H1 (cell line): ENCODE measurements at regions not wholly inside any gene's neighbourhood (a gene's known extent, or its start where the extent isn't known, plus 50 kb on each side); places are given as distances from the start of the nearest gene placed in this dataset.

ENCODE experiments used
- CTCF ChIA-PET: fragments of 300-600 bp; sonication (Branson Sonifier 250); formaldehyde crosslinking; loops from one replicate; lab custom pipeline; 2021; ENCODE audit not compliant: partially characterized antibody; lab: Charles Lee
- POLR2A ChIA-PET: fragments of 300-600 bp; sonication (Branson Sonifier 250); formaldehyde crosslinking; loops from one replicate; lab custom pipeline; 2021; ENCODE audit warnings: inconsistent platforms; ENCODE audit not compliant: partially characterized antibody; lab: Charles Lee
- DNase-seq, 2 experiments: peaks; one replicate each; pipeline versions ENCODE4 v3.0.0 to v3.0.0-alpha.2; 2010 to 2022; ENCODE audit warnings: low spot score in 2 of 2, low read depth in 1 of 2, mixed read lengths in 1 of 2
- FAIRE-seq: peaks from 2 replicates; lab custom pipeline; 2011; peaks lifted over from hg19 to GRCh38; lab: Jason Lieb, UNC
- H2AFZ ChIP-seq: 2 replicates; pipeline ENCODE4 v1.8.1; 2012; ENCODE audit warnings: low read length, inconsistent platforms
- H2AK5ac ChIP-seq: 2 replicates; pipeline ENCODE4 v1.6.1; 2013; ENCODE audit warnings: low read depth, low read length
- H2BK120ac ChIP-seq: replicated peaks from 2 replicates; pipeline ENCODE3; 2013; ENCODE audit warnings: low read depth, low read length, inconsistent platforms
- H2BK12ac ChIP-seq: 2 replicates; pipeline ENCODE4 v1.6.1; 2013; ENCODE audit warnings: low read depth, low read length
- H2BK15ac ChIP-seq: 2 replicates; pipeline ENCODE4 v1.6.1; 2013; ENCODE audit warnings: low read length
- H2BK20ac ChIP-seq: 2 replicates; pipeline ENCODE4 v1.6.1; 2013; ENCODE audit warnings: low read length
- H2BK5ac ChIP-seq: 2 replicates; pipeline ENCODE4 v1.6.1; 2013; ENCODE audit warnings: low read depth, low read length
- H3K14ac ChIP-seq: 2 replicates; pipeline ENCODE4 v1.6.1; 2013; ENCODE audit warnings: inconsistent platforms; ENCODE audit not compliant: insufficient read length
- H3K18ac ChIP-seq: 2 replicates; pipeline ENCODE4 v1.6.1; 2013; ENCODE audit warnings: low read length; ENCODE audit errors: extremely low read depth
- H3K23ac ChIP-seq: 2 replicates; pipeline ENCODE4 v1.6.1; 2013; ENCODE audit warnings: inconsistent platforms; ENCODE audit not compliant: insufficient read length
- H3K23me2 ChIP-seq: 2 replicates; pipeline ENCODE4 v1.6.1; 2013; ENCODE audit warnings: low read depth, low read length
- H3K27ac ChIP-seq: 2 replicates; pipeline ENCODE4 v1.6.1; 2011; ENCODE audit warnings: low read depth, low read length, inconsistent platforms
- H3K27me3 ChIP-seq, 4 experiments: replicated peaks in 1 of 4; 1 replicate in 1 of 4; 2 replicates in 3 of 4; pipeline versions ENCODE4 v1.6.1 to v1.8.1; 2011 to 2013; ENCODE audit warnings: low read length in 3 of 4, mild to moderate bottlenecking in 3 of 4, inconsistent platforms in 2 of 4, mixed read lengths in 2 of 4, moderate library complexity in 1 of 4; ENCODE audit not compliant: control insufficient read depth in 3 of 4, insufficient read depth in 3 of 4; ENCODE audit errors: extremely low read depth in 1 of 4
- H3K36me3 ChIP-seq, 4 experiments: 2 replicates each; pipeline versions ENCODE4 v1.6.1 to v1.8.1; 2011 to 2013; ENCODE audit warnings: mild to moderate bottlenecking in 4 of 4, low read length in 3 of 4, moderate library complexity in 2 of 4, control low read depth in 1 of 4, inconsistent platforms in 1 of 4; ENCODE audit not compliant: insufficient read depth in 4 of 4, control insufficient read depth in 2 of 4
- H3K4ac ChIP-seq: replicated peaks from 2 replicates; pipeline ENCODE3; 2013; ENCODE audit warnings: low read length, low read depth, mixed read lengths, inconsistent platforms; ENCODE audit not compliant: insufficient read length
- H3K4me1 ChIP-seq, 4 experiments: replicated peaks in 1 of 4; 1 replicate in 1 of 4; 2 replicates in 3 of 4; pipeline versions ENCODE4 v1.6.1 to v1.8.1; 2011 to 2013; ENCODE audit warnings: low read length in 3 of 4, inconsistent platforms in 2 of 4, mixed read lengths in 1 of 4; ENCODE audit not compliant: insufficient read depth in 4 of 4, control insufficient read depth in 3 of 4
- H3K4me2 ChIP-seq, 2 experiments: 2 replicates each; pipeline versions ENCODE4 v1.6.1 to v1.8.1; 2011 to 2013; ENCODE audit warnings: low read depth in 2 of 2, low read length in 2 of 2, control low read depth in 1 of 2, inconsistent platforms in 1 of 2, mild to moderate bottlenecking in 1 of 2; ENCODE audit not compliant: insufficient read depth in 1 of 2
- H3K4me3 ChIP-seq, 4 experiments: fragments of 200-600, 300-600 bp in 1 of 4; sonication (generic), shearing (Covaris generic), sonication (Bioruptor Twin) in 1 of 4; 2 replicates each; pipeline versions ENCODE4 v1.5.1 to v1.8.1; 2011 to 2016; ENCODE audit warnings: low read length in 4 of 4, low read depth in 3 of 4, control low read depth in 2 of 4, inconsistent platforms in 2 of 4, mild to moderate bottlenecking in 2 of 4, mixed read lengths in 1 of 4, moderate library complexity in 1 of 4; ENCODE audit not compliant: insufficient read depth in 2 of 4; ENCODE audit errors: extremely low read depth in 1 of 4
- H3K56ac ChIP-seq: replicated peaks from 2 replicates; pipeline ENCODE3; 2013; ENCODE audit warnings: low read depth, mild to moderate bottlenecking, mixed read lengths, low read length, inconsistent platforms; ENCODE audit not compliant: insufficient read length
- H3K79me1 ChIP-seq: 2 replicates; pipeline ENCODE4 v1.6.1; 2013; ENCODE audit warnings: low read depth, low read length, control low read depth
- H3K79me2 ChIP-seq, 2 experiments: 2 replicates each; pipeline versions ENCODE4 v1.6.1 to v1.8.1; 2012 to 2013; ENCODE audit warnings: low read length in 2 of 2, mild to moderate bottlenecking in 2 of 2, inconsistent platforms in 1 of 2; ENCODE audit not compliant: insufficient read depth in 2 of 2, control insufficient read depth in 1 of 2
- H3K9ac ChIP-seq, 4 experiments: replicated peaks in 1 of 4; 1 replicate in 1 of 4; 2 replicates in 3 of 4; pipeline versions ENCODE4 v1.6.1 to v1.8.1; 2011 to 2013; ENCODE audit warnings: low read depth in 3 of 4, low read length in 3 of 4, control low read depth in 2 of 4, mild to moderate bottlenecking in 2 of 4, moderate library complexity in 2 of 4, inconsistent platforms in 1 of 4; ENCODE audit errors: extremely low read depth in 1 of 4
- H3K9me3 ChIP-seq, 2 experiments: 2 replicates each; pipeline versions ENCODE4 v1.6.1 to v1.8.1; 2012 to 2013; ENCODE audit warnings: mild to moderate bottlenecking in 2 of 2, moderate library complexity in 2 of 2, control low read depth in 1 of 2, inconsistent platforms in 1 of 2, low read depth in 1 of 2, low read length in 1 of 2, mixed read lengths in 1 of 2; ENCODE audit not compliant: insufficient read depth in 2 of 2
- H4K20me1 ChIP-seq, 2 experiments: replicated peaks in 1 of 2; 2 replicates each; pipeline versions ENCODE3 to v1.8.1; 2011 to 2013; ENCODE audit warnings: inconsistent platforms in 2 of 2, low read length in 2 of 2, mild to moderate bottlenecking in 1 of 2; ENCODE audit not compliant: insufficient read depth in 2 of 2, control insufficient read depth in 1 of 2
- H4K5ac ChIP-seq: 2 replicates; pipeline ENCODE4 v1.6.1; 2013; ENCODE audit warnings: low read length, low read depth, mixed read lengths, inconsistent platforms; ENCODE audit not compliant: insufficient read length
- H4K8ac ChIP-seq: 2 replicates; pipeline ENCODE4 v1.8.0; 2013; ENCODE audit warnings: mild to moderate bottlenecking, moderate library complexity, low read length, inconsistent platforms; ENCODE audit not compliant: insufficient read depth; ENCODE audit errors: extremely low read depth
- H4K91ac ChIP-seq: replicated peaks from 2 replicates; pipeline ENCODE3; 2013; ENCODE audit warnings: low read length, mixed read lengths, inconsistent platforms; ENCODE audit not compliant: insufficient read length
- ASH2L ChIP-seq: fragments of 200-600, 300-600 bp; sonication (generic); IDR thresholded peaks from one replicate; pipeline ENCODE4 v1.7.1; 2017; ENCODE audit warnings: low read length
- BCL11A ChIP-seq, 2 experiments: IDR thresholded peaks; one replicate each; pipeline ENCODE4 v1.6.1; 2011; ENCODE audit warnings: low read depth in 2 of 2, low read length in 2 of 2, mild to moderate bottlenecking in 2 of 2
- EP300 ChIP-seq, 2 experiments: IDR thresholded peaks; 1 replicate in 1 of 2; 2 replicates in 1 of 2; pipeline ENCODE4 v1.6.1; 2011 to 2012; ENCODE audit warnings: low read depth in 2 of 2, low read length in 2 of 2, mild to moderate bottlenecking in 2 of 2, borderline replicate concordance in 1 of 2, inconsistent platforms in 1 of 2, moderate library complexity in 1 of 2
- GTF2F1 ChIP-seq: IDR thresholded peaks from 2 replicates; pipeline ENCODE4 v1.6.1; 2012; ENCODE audit warnings: low read depth, low read length, improper control_type of control experiment, borderline replicate concordance
- KDM4A ChIP-seq: IDR thresholded peaks from one replicate; pipeline ENCODE4 v1.7.1; 2012; ENCODE audit warnings: low read depth, mild to moderate bottlenecking, moderate library complexity, low read length, inconsistent platforms; ENCODE audit not compliant: severe bottlenecking
- NANOG ChIP-seq: IDR thresholded peaks from 2 replicates; pipeline ENCODE4 v1.6.1; 2011; ENCODE audit warnings: low read length, low read depth, mild to moderate bottlenecking, inconsistent platforms; ENCODE audit not compliant: insufficient read depth, poor library complexity, severe bottlenecking
- POLR2A ChIP-seq, 2 experiments: IDR thresholded peaks; 1 replicate in 1 of 2; 2 replicates in 1 of 2; pipeline ENCODE4 v1.6.1; 2011; ENCODE audit warnings: low read depth in 2 of 2, low read length in 2 of 2, mild to moderate bottlenecking in 2 of 2; ENCODE audit errors: control extremely low read depth in 1 of 2
- RAD21 ChIP-seq, 2 experiments: IDR thresholded peaks in 1 of 2; conservative IDR thresholded peaks in 1 of 2; 2 replicates each; pipeline ENCODE4 v1.6.1; 2011; ENCODE audit warnings: low read depth in 2 of 2, low read length in 2 of 2, improper control_type of control experiment in 1 of 2, inconsistent platforms in 1 of 2, mild to moderate bottlenecking in 1 of 2, moderate library complexity in 1 of 2
- SAP30 ChIP-seq: fragments of 300-600 bp; sonication (generic); IDR thresholded peaks from 2 replicates; pipeline ENCODE4 v1.7.1; 2012; ENCODE audit warnings: low read length, moderate library complexity, mild to moderate bottlenecking, inconsistent platforms; ENCODE audit not compliant: insufficient read depth, insufficient replicate concordance
- SIN3A ChIP-seq, 2 experiments: IDR thresholded peaks in 1 of 2; conservative IDR thresholded peaks in 1 of 2; 2 replicates each; pipeline ENCODE4 v1.6.1; 2011 to 2012; ENCODE audit warnings: low read length in 2 of 2, improper control_type of control experiment in 1 of 2, low read depth in 1 of 2, mild to moderate bottlenecking in 1 of 2
- SP1 ChIP-seq: IDR thresholded peaks from 2 replicates; pipeline ENCODE4 v1.6.1; 2011; ENCODE audit warnings: low read depth, low read length
- SRF ChIP-seq: IDR thresholded peaks from 2 replicates; pipeline ENCODE4 v1.6.1; 2011; ENCODE audit warnings: mild to moderate bottlenecking, low read depth, low read length, moderate library complexity
- ZNF274 ChIP-seq: IDR thresholded peaks from 2 replicates; pipeline ENCODE4 v1.7.0; 2012; ENCODE audit warnings: low read length, borderline replicate concordance; ENCODE audit errors: extremely low read depth
- WGBS, 2 experiments: shearing (Covaris generic) in 1 of 2; methylation state at CpG; one replicate each; pipeline versions ENCODE4 v1.1.6 to v1.1.7; 2013 to 2015; ENCODE audit warnings: low lambda C conversion rate in 2 of 2, mixed read lengths in 2 of 2, inconsistent platforms in 1 of 2, low coverage in 1 of 2, missing lambda C conversion rate in 1 of 2; ENCODE audit not compliant: insufficient replicate concordance in 2 of 2, insufficient coverage in 1 of 2, insufficient read length in 1 of 2; ENCODE audit errors: extremely low coverage in 1 of 2, missing lambda C conversion rate in 1 of 2; 5-methylcytosine and 5-hydroxymethylcytosine counted together
- TF ChIP-seq, protein P1 (sequence below): IDR thresholded peaks from 2 replicates; pipeline ENCODE4 v1.6.1; 2011; ENCODE audit warnings: low read depth, mild to moderate bottlenecking, low read length; ENCODE audit not compliant: insufficient read depth

GRCh38 chr4:157768419-157768818, 404.4 kb downstream of the GASK1B start:
- Histone ChIP-seq H3K4me3 (no peak overlapping the region), H3K36me3 (no peaks in the 10 kb centered on the region), H2BK120ac (no peak overlapping the region), H2BK20ac (no peak overlapping the region), H3K23ac (no peak overlapping the region), H3K14ac (no peak overlapping the region), H2AK5ac (no peak overlapping the region), H3K56ac (no peak overlapping the region), H2BK12ac (no peak overlapping the region), H4K91ac (no peak overlapping the region), H3K4me2 (no peak overlapping the region), H3K79me1 (no peaks in the 10 kb centered on the region), H4K8ac (no peak overlapping the region), H2AFZ (no peak overlapping the region), H3K9ac (no peak overlapping the region), H3K27ac (no peak overlapping the region), H3K18ac (no peak overlapping the region), H2BK5ac (no peak overlapping the region), H3K4ac (no peak overlapping the region), H3K27me3 (no peaks in the 10 kb centered on the region), H3K4me1 (no peaks in the 10 kb centered on the region), H3K9me3 (no peaks in the 10 kb centered on the region), H2BK15ac (no peak overlapping the region), H3K23me2 (no peaks in the 10 kb centered on the region), H3K79me2 (no peaks in the 10 kb centered on the region), H4K5ac (no peak overlapping the region), H4K20me1 (no peaks in the 10 kb centered on the region)
- FAIRE-seq = no peak
- ChIA-PET POLR2A (no interaction called here), CTCF (interaction anchor here (1.2 kb wide), 1 partner anchor 11 kb away, joined by 3 read pairs; no protein-coding TSS in a partner anchor)
- WGBS, 2 experiments = 65% methylated on average over 1 of the region's 1 CpG; no CpG with 5 or more reads in 1 of the 2 experiments
- no peak for DNase-seq
- TF ChIP-seq KDM4A = no peak
- TF ChIP-seq SP1 = no peak
- no peak for TF ChIP-seq NANOG
- no peak for TF ChIP-seq ZNF274
- no peak for TF ChIP-seq ASH2L
- no peak for TF ChIP-seq GTF2F1
- TF ChIP-seq RAD21 (IDR thresholded peaks at IDR 0.05 in 1 of 2, conservative IDR thresholded peaks at IDR 0.05 in 1 of 2; ENCODE audit: low read depth in 2 of 2, low read length in 2 of 2) = no peak
- TF ChIP-seq SRF = no peak
- no peak for TF ChIP-seq EP300 (IDR thresholded peaks at IDR 0.05; ENCODE audit: borderline replicate concordance in 1 of 2, low read depth in 2 of 2, low read length in 2 of 2)
- no peak for TF ChIP-seq BCL11A (IDR thresholded peaks at IDR 0.05; ENCODE audit: low read depth in 2 of 2, low read length in 2 of 2)
- no peak for TF ChIP-seq SAP30
- no peak for TF ChIP-seq POLR2A (IDR thresholded peaks at IDR 0.05; ENCODE audit: control extremely low read depth in 1 of 2, low read depth in 2 of 2, low read length in 2 of 2)
- TF ChIP-seq SIN3A (conservative IDR thresholded peaks at IDR 0.05 in 1 of 2, IDR thresholded peaks at IDR 0.05 in 1 of 2; ENCODE audit: low read depth in 1 of 2, low read length in 2 of 2) = no peak
- TF ChIP-seq, protein P1, sequence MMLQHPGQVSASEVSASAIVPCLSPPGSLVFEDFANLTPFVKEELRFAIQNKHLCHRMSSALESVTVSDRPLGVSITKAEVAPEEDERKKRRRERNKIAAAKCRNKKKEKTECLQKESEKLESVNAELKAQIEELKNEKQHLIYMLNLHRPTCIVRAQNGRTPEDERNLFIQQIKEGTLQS = no peak
